PC-3 (cell line): ENCODE measurements at regions not wholly inside any gene's neighbourhood (a gene's known extent, or its start where the extent isn't known, plus 50 kb on each side); places are given as distances from the start of the nearest gene placed in this dataset.

Experiments
- ATAC-seq: fragments of 200-7000 bp; cut with Tn5 transposase; 2 replicates; pipeline ENCODE4 v1.9.1; 2020; ENCODE audit warnings: mild to moderate bottlenecking, moderate library complexity
- BruUV-seq: library from RNA; stranded (reverse); fragments of 400-500 nt; replicated peaks from 2 replicates; lab custom pipeline; 2021; lab: Mats Ljungman, UMichigan
- CTCF ChIA-PET: fragments of 300-600 bp; sonication (Branson Sonifier 250); formaldehyde crosslinking; loops from one replicate; lab custom pipeline; 2022; ENCODE audit warnings: antibody characterized with exemption; lab: Charles Lee
- POLR2A ChIA-PET: fragments of 300-600 bp; sonication (Branson Sonifier 250); formaldehyde crosslinking; loops from one replicate; lab custom pipeline; 2022; ENCODE audit warnings: antibody characterized with exemption; ENCODE audit not compliant: unreplicated experiment; lab: Charles Lee
- DNase-seq: peaks from one replicate; pipeline ENCODE4 v3.0.0-alpha.2; 2015
- H2AFZ ChIP-seq: fragments of 300-600 bp; sonication (generic); 2 replicates; pipeline ENCODE4 v1.6.0; 2016; ENCODE audit warnings: antibody characterized with exemption, low read length
- H3F3A ChIP-seq: fragments of 300-600 bp; sonication (generic); one replicate; pipeline ENCODE4 v1.6.0; 2017; ENCODE audit warnings: antibody characterized with exemption, low read length, control low read depth, mild to moderate bottlenecking; ENCODE audit not compliant: unreplicated experiment
- H3K27ac ChIP-seq: fragments of 300-600 bp; sonication (generic); 2 replicates; pipeline ENCODE4 v1.5.1; 2016; ENCODE audit warnings: mild to moderate bottlenecking, low read length
- H3K27me3 ChIP-seq: fragments of 300-600 bp; sonication (generic); 2 replicates; pipeline ENCODE4 v1.6.1; 2016; ENCODE audit warnings: low read length, mixed read lengths
- H3K36me3 ChIP-seq: fragments of 300-600 bp; sonication (generic); 2 replicates; pipeline ENCODE4 v1.6.1; 2016; ENCODE audit warnings: low read depth, mixed run types, low read length, mixed read lengths
- H3K4me1 ChIP-seq: fragments of 300-600 bp; sonication (generic); 2 replicates; pipeline ENCODE4 v1.5.1; 2016; ENCODE audit warnings: low read length; ENCODE audit not compliant: insufficient read depth
- H3K4me2 ChIP-seq: fragments of 300-600 bp; sonication (generic); 2 replicates; pipeline ENCODE4 v1.6.0; 2016; ENCODE audit warnings: low read length
- H3K4me3 ChIP-seq: fragments of 300-600 bp; sonication (generic); 2 replicates; pipeline ENCODE4 v1.5.1; 2016; ENCODE audit warnings: mild to moderate bottlenecking, low read length, mixed read lengths
- H3K79me2 ChIP-seq: fragments of 300-600 bp; sonication (generic); 2 replicates; pipeline ENCODE4 v1.6.1; 2017; ENCODE audit warnings: low read length, mixed read lengths
- H3K9ac ChIP-seq: fragments of 300-600 bp; sonication (generic); 2 replicates; pipeline ENCODE4 v1.6.0; 2016; ENCODE audit warnings: mild to moderate bottlenecking, low read length
- H3K9me2 ChIP-seq: fragments of 300-600 bp; sonication (generic); replicated peaks from 2 replicates; pipeline ENCODE4 v1.6.1; 2016; ENCODE audit warnings: mixed run types, low read length, mixed read lengths
- H3K9me3 ChIP-seq: fragments of 300-600 bp; sonication (generic); 2 replicates; pipeline ENCODE4 v1.6.1; 2016; ENCODE audit warnings: low read length, mixed read lengths
- H4K20me1 ChIP-seq: fragments of 300-600 bp; sonication (generic); 2 replicates; pipeline ENCODE4 v1.6.1; 2016; ENCODE audit warnings: low read length, mixed read lengths
- CTCF ChIP-seq: fragments of 300-600 bp; sonication (generic); conservative IDR thresholded peaks from 2 replicates; pipeline ENCODE4 v1.5.1; 2017; ENCODE audit warnings: antibody characterized with exemption, low read depth, mild to moderate bottlenecking, low read length
- EZH2 ChIP-seq: fragments of 300-600 bp; sonication (generic); IDR thresholded peaks from one replicate; pipeline ENCODE4 v1.6.1; 2017; ENCODE audit warnings: antibody characterized with exemption, mild to moderate bottlenecking, low read length; ENCODE audit not compliant: unreplicated experiment
- EZH2phosphoT487 ChIP-seq: fragments of 300-600 bp; sonication (generic); IDR thresholded peaks from 2 replicates; pipeline ENCODE4 v1.6.1; 2018; ENCODE audit warnings: mild to moderate bottlenecking, antibody characterized with exemption, low read length, borderline replicate concordance
- intact Hi-C: fragments of 100-400 bp; cut with micrococcal nuclease; formaldehyde crosslinking; loops from 2 replicates; pipeline ENCODE4 v1.9.0; 2023

GRCh38 chr6:113529196-113529595 is 327.9 kb upstream of the MARCKS start:
- Histone ChIP-seq H3K4me3 (no peak overlapping the region), H3K27me3 (no peaks in the 10 kb centered on the region), H3K4me1 (peaks cover 7% of the 10 kb centered on the region; the same call in 1 of the 2 replicates), H4K20me1 (no peaks in the 10 kb centered on the region), H2AFZ (no peak overlapping the region), H3K36me3 (no peaks in the 10 kb centered on the region), H3F3A (no peaks in the 10 kb centered on the region), H3K79me2 (no peaks in the 10 kb centered on the region), H3K27ac (no peak overlapping the region), H3K9ac (no peak overlapping the region), H3K9me2 (no peaks in the 10 kb centered on the region), H3K4me2 (no peak overlapping the region), H3K9me3 (no peaks in the 10 kb centered on the region)
- CTCF ChIA-PET = no interaction called here
- no TSS peak for BruUV-seq
- intact Hi-C loops = no loop called here
- POLR2A ChIA-PET = no interaction called here
- ATAC-seq (peak; percentile 43; the same call in 1 of the 2 replicates), DNase-seq (peak; percentile 43)
- TF ChIP-seq EZH2phosphoT487 (no peak), CTCF (no peak), EZH2 (no peak)

- no peak overlapping the region for H3K4me2 ChIP-seq
- H3K9me2 ChIP-seq = no peaks in the 10 kb centered on the region
- ChIA-PET POLR2A (no interaction called here), CTCF (no interaction called here)
- H4K20me1 ChIP-seq = no peaks in the 10 kb centered on the region
- H3F3A ChIP-seq = no peaks in the 10 kb centered on the region
- intact Hi-C loops = no loop called here
- ATAC-seq = no peak
- no peaks in the 10 kb centered on the region for H3K9me3 ChIP-seq
- H3K9ac ChIP-seq = no peak overlapping the region
- no peaks in the 10 kb centered on the region for H3K27me3 ChIP-seq
- H3K79me2 ChIP-seq = no peaks in the 10 kb centered on the region
- no peak for DNase-seq
- H3K4me3 ChIP-seq = no peak overlapping the region
- peaks cover 7% of the 10 kb centered on the region; the same call in 1 of the 2 replicates for H3K4me1 ChIP-seq
- no TSS peak for BruUV-seq
- H3K36me3 ChIP-seq = no peaks in the 10 kb centered on the region
- no peak overlapping the region for H3K27ac ChIP-seq
- H2AFZ ChIP-seq = no peak overlapping the region
- no peak for TF ChIP-seq EZH2
- TF ChIP-seq CTCF = no peak
Measured at GRCh38 chr6:113529879-113530278, 327.3 kb upstream of the MARCKS start.

GRCh38 chr6:113530769-113531168 is 326.4 kb upstream of the MARCKS start:
- H3K4me2 ChIP-seq = no peak overlapping the region
- no TSS peak for BruUV-seq
- H3K36me3 ChIP-seq = no peaks in the 10 kb centered on the region
- no peak overlapping the region for H3K9ac ChIP-seq
- no peak overlapping the region for H3K27ac ChIP-seq
- intact Hi-C loops = no loop called here
- no peak overlapping the region for H2AFZ ChIP-seq
- ATAC-seq (peak; percentile 80), DNase-seq (peak; percentile 66)
- CTCF ChIA-PET = no interaction called here
- H3K4me1 ChIP-seq = peaks cover 7% of the 10 kb centered on the region; the same call in 1 of the 2 replicates
- TF ChIP-seq EZH2 (no peak), EZH2phosphoT487 (no peak), CTCF (no peak)
- H3K4me3 ChIP-seq = no peak overlapping the region
- POLR2A ChIA-PET = no interaction called here
- H3K27me3 ChIP-seq = no peaks in the 10 kb centered on the region
- H3K9me3 ChIP-seq = no peaks in the 10 kb centered on the region
- H3F3A ChIP-seq = no peaks in the 10 kb centered on the region
- H4K20me1 ChIP-seq = no peaks in the 10 kb centered on the region
- H3K9me2 ChIP-seq = no peaks in the 10 kb centered on the region
- no peaks in the 10 kb centered on the region for H3K79me2 ChIP-seq
